Stromal cell of bone marrow (primary cell): ENCODE measurements at regions not wholly inside any gene's neighbourhood (a gene's known extent, or its start where the extent isn't known, plus 50 kb on each side); places are given as distances from the start of the nearest gene placed in this dataset.
A peak's percentile ranks its signal among the peaks of the same experiment; 100 is the strongest.
"Not testable (repeated sequence)": the region's sequence is repeated elsewhere in the genome, so short reads cannot be mapped to it uniquely, and the experiment has no call there.

Source experiments
- DNase-seq: peaks from one replicate; pipeline ENCODE4 v3.0.0-alpha.2; 2012; ENCODE audit warnings: low read depth

GRCh38 chr11:109937968-109938367 lies 155.2 kb upstream of the ZC3H12C start:
- no peak for DNase-seq

- peak; percentile 65 for DNase-seq
These were observed 153.9 kb upstream of the ZC3H12C start for GRCh38 chr11:109939166-109939810.

GRCh38 chr11:109940816-109941215 lies 152.4 kb upstream of the ZC3H12C start:
- DNase-seq: peak; percentile 18

GRCh38 chr11:109945626-109946321 lies 147.4 kb upstream of the ZC3H12C start:
- no peak for DNase-seq

- DNase-seq: peak; percentile 93
These were observed 146.8 kb upstream of the ZC3H12C start for GRCh38 chr11:109946322-109946846.

GRCh38 chr11:109954534-109954933 lies 138.7 kb upstream of the ZC3H12C start:
- no peak for DNase-seq

- no peak for DNase-seq
These were observed 136.9 kb upstream of the ZC3H12C start for GRCh38 chr11:109956124-109956793.

- DNase-seq: no peak
These were observed 136.2 kb upstream of the ZC3H12C start for GRCh38 chr11:109957000-109957399.

GRCh38 chr11:109957601-109958000 lies 135.6 kb upstream of the ZC3H12C start:
- no peak for DNase-seq

- no peak for DNase-seq
These were observed 134.9 kb upstream of the ZC3H12C start for GRCh38 chr11:109958131-109958820.

- DNase-seq: no peak
These were observed 134.4 kb upstream of the ZC3H12C start for GRCh38 chr11:109958821-109959166.

- peak; percentile 85 for DNase-seq
These were observed 132.4 kb upstream of the ZC3H12C start for GRCh38 chr11:109960831-109961230.

GRCh38 chr11:109961261-109961660 lies 131.9 kb upstream of the ZC3H12C start:
- DNase-seq: no peak

- DNase-seq: no peak
These were observed 130.1 kb upstream of the ZC3H12C start for GRCh38 chr11:109963101-109963500.

GRCh38 chr11:109964487-109964886 lies 128.7 kb upstream of the ZC3H12C start:
- DNase-seq: no peak

GRCh38 chr11:109965445-109965844 lies 127.7 kb upstream of the ZC3H12C start:
- not testable (repeated sequence) for DNase-seq

- DNase-seq: not testable (repeated sequence)
These were observed 127.3 kb upstream of the ZC3H12C start for GRCh38 chr11:109965926-109966325.

- DNase-seq: not testable (repeated sequence)
These were observed 126.1 kb upstream of the ZC3H12C start for GRCh38 chr11:109967136-109967535.

GRCh38 chr11:109968299-109968698 lies 124.9 kb upstream of the ZC3H12C start:
- DNase-seq: no peak

GRCh38 chr11:109968781-109969180 lies 124.4 kb upstream of the ZC3H12C start:
- no peak for DNase-seq

GRCh38 chr11:109970516-109971183 lies 122.5 kb upstream of the ZC3H12C start:
- no peak for DNase-seq

- DNase-seq: peak; percentile 43
These were observed 122.0 kb upstream of the ZC3H12C start for GRCh38 chr11:109971184-109971523.
